ENCODE measurements at regions not wholly inside any gene's neighbourhood (a gene's known extent, or its start where the extent isn't known, plus 50 kb on each side); places are given as distances from the start of the nearest gene placed in this dataset.

- no peak for TF ChIP-seq CTCF (IDR thresholded peaks at IDR 0.05)
- TF ChIP-seq POLR2A (IDR thresholded peaks at IDR 0.05) = no peak
- Histone ChIP-seq H3K9me3 (peaks cover 0 to 9% (median 0%) of the 10 kb centered on the region in 12 donors), H3K36me3 (no peaks in the 10 kb centered on the region), H3K27me3 (no peaks in the 10 kb centered on the region), H3K4me1 (no peaks in the 10 kb centered on the region), H3K4me3 (no peak overlapping the region), H3K27ac (no peak overlapping the region)
- no peak for ATAC-seq
- WGBS, 4 donors = 84 to 89% (median 85%) methylated on average over 2 of the region's 2 CpGs
- DNase-seq = no peak
- intact Hi-C loops (cut with DNase I) = no loop called here
Measured at GRCh38 chr5:125785407-125785806, 637.8 kb upstream of the GRAMD2B start.

- no peak for ATAC-seq
- WGBS, 4 donors = 77 to 87% (median 85%) methylated on average over 2 of the region's 2 CpGs
- H3K27ac ChIP-seq = no peak overlapping the region
Measured at GRCh38 chr5:125786021-125786420, 637.2 kb upstream of the GRAMD2B start.

GRCh38 chr5:125793470-125793869 lies 629.7 kb upstream of the GRAMD2B start:
- intact Hi-C loops (cut with DNase I) = no loop called here
- Histone ChIP-seq H3K4me1 (no peaks in the 10 kb centered on the region), H3K27me3 (no peaks in the 10 kb centered on the region), H3K27ac (no peak overlapping the region), H3K4me3 (no peak overlapping the region), H3K36me3 (no peaks in the 10 kb centered on the region), H3K9me3 (no peaks in the 10 kb centered on the region)
- DNase-seq (no peak), ATAC-seq (no peak)
- no peak for TF ChIP-seq CTCF (IDR thresholded peaks at IDR 0.05)
- TF ChIP-seq POLR2A (IDR thresholded peaks at IDR 0.05) = no peak
- WGBS, 4 donors = 93 to 100% (median 100%) methylated on average over 1 of the region's 1 CpG

More at GRCh38 chr5:125786021-125786420, 637.2 kb upstream of the GRAMD2B start:
- peaks cover 0 to 9% (median 0%) of the 10 kb centered on the region in 12 donors for H3K9me3 ChIP-seq
- no peaks in the 10 kb centered on the region for H3K27me3 ChIP-seq
- TF ChIP-seq POLR2A (IDR thresholded peaks at IDR 0.05) = no peak
- TF ChIP-seq CTCF (IDR thresholded peaks at IDR 0.05) = no peak
- H3K4me1 ChIP-seq = no peaks in the 10 kb centered on the region
- intact Hi-C loops (cut with DNase I) = no loop called here
- H3K4me3 ChIP-seq = no peak overlapping the region
- H3K36me3 ChIP-seq = no peaks in the 10 kb centered on the region
- DNase-seq = no peak

GRCh38 chr5:125794922-125795321 lies 628.3 kb upstream of the GRAMD2B start:
- intact Hi-C loops (cut with DNase I) = no loop called here
- ATAC-seq (no peak), DNase-seq (no peak)
- Histone ChIP-seq H3K4me1 (no peaks in the 10 kb centered on the region), H3K27me3 (no peaks in the 10 kb centered on the region), H3K27ac (no peak overlapping the region), H3K4me3 (no peak overlapping the region), H3K36me3 (no peaks in the 10 kb centered on the region), H3K9me3 (no peaks in the 10 kb centered on the region)
- no peak for TF ChIP-seq POLR2A (IDR thresholded peaks at IDR 0.05)

GRCh38 chr5:125798307-125798706 lies 624.9 kb upstream of the GRAMD2B start:
- H3K9me3 ChIP-seq = no peaks in the 10 kb centered on the region
- H3K27me3 ChIP-seq = no peaks in the 10 kb centered on the region
- no peak overlapping the region for H3K27ac ChIP-seq
- H3K36me3 ChIP-seq = no peaks in the 10 kb centered on the region
- H3K4me1 ChIP-seq = no peaks in the 10 kb centered on the region
- intact Hi-C loops (cut with DNase I) = no loop called here
- no peak for ATAC-seq
- no peak overlapping the region for H3K4me3 ChIP-seq
- no peak for DNase-seq
- no peak for TF ChIP-seq CTCF (IDR thresholded peaks at IDR 0.05)
